ENCODE measurements at regions not wholly inside any gene's neighbourhood (a gene's known extent, or its start where the extent isn't known, plus 50 kb on each side); places are given as distances from the start of the nearest gene placed in this dataset.

DNA sequence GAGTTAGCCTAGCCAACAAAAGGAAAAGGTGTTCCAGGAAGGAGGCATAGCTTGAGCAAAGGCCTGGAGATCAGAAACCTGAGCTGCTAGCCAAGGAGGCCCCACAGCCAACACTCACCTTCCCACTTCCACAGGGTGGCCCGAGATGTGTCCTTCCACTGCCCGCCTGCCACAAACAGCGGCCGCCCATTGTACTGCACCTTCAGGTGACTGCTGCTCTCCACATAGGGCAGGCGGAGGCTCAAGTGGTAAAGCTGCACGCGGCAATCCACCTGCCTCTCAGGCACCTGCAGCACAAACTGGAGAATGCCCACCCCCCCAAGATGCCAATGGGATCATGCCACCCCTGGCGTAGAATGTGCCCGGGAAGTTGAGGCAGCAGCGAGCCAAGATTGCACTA is 111.5 kb downstream of the RMI2 start:
- Histone ChIP-seq H3K4me2 (ENCODE audit: unreplicated experiment) (no peak overlapping the region), H3K4me3 (no peak overlapping the region)
- in situ Hi-C loops (cut with MboI), result no loop called here

DNA sequence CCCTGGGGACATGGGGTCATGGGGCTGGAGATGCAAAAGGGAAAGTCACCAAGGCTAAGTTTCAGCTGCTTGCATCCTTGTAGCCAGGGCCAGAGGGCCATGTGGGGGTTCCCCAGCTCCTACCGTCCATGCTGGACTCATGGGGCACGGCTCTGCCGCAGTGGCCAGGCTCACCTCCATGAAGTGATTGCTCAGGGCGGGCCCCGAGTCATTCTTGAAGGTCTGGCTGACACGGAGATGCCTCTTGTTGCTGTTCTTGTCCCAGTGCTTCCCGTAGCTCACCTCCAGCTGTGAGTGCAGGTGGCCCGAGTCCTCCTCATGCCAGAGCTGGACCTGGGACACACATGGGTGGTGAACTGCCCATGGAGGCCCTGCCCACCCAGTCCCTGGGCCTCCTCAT is 114.5 kb downstream of the RMI2 start:
- WGBS, 2 experiments (ENCODE audit: low coverage in 1 of 2, low lambda C conversion rate in 2 of 2, missing lambda C conversion rate in 2 of 2), result 86 to 89% methylated on average over 8 of the region's 8 CpGs
- no peaks in the 10 kb centered on the region for H3K9me3 ChIP-seq (ENCODE audit: low read depth)
- H3K4me1 ChIP-seq (ENCODE audit: insufficient read depth), result no peaks in the 10 kb centered on the region
- no peaks in the 10 kb centered on the region; the same call in 1 of the 2 replicates for H3K27me3 ChIP-seq (replicated peaks; ENCODE audit: insufficient read depth)
- DNase-seq, result no peak
- H3K79me2 ChIP-seq (ENCODE audit: insufficient read depth), result no peaks in the 10 kb centered on the region
- no peak overlapping the region for H3K4me3 ChIP-seq
- no peaks in the 10 kb centered on the region for H3K36me3 ChIP-seq (ENCODE audit: low read depth)
- H3K27ac ChIP-seq, result no peak overlapping the region
- no peaks in the 10 kb centered on the region for H3F3A ChIP-seq (ENCODE audit: insufficient read depth)
- H2AFZ ChIP-seq, result no peak overlapping the region
- H3K9me2 ChIP-seq (ENCODE audit: insufficient read depth), result no peaks in the 10 kb centered on the region
- H4K20me1 ChIP-seq (ENCODE audit: insufficient read depth), result no peaks in the 10 kb centered on the region
- TF ChIP-seq EZH2phosphoT487 (IDR thresholded peaks at IDR 0.05; ENCODE audit: insufficient read depth, low read depth) (no peak), EZH2 (IDR thresholded peaks at IDR 0.05; ENCODE audit: insufficient read depth, poor library complexity, severe bottlenecking) (no peak)
- no peak overlapping the region for H3K9ac ChIP-seq
- no peak overlapping the region for H3K4me2 ChIP-seq (ENCODE audit: unreplicated experiment)
- in situ Hi-C loops (cut with MboI), result no loop called here

More for the DNA sequence above, 111.5 kb downstream of the RMI2 start:
- H3K79me2 ChIP-seq (ENCODE audit: insufficient read depth), result no peaks in the 10 kb centered on the region
- H3K9me2 ChIP-seq (ENCODE audit: insufficient read depth), result no peaks in the 10 kb centered on the region
- WGBS, 2 experiments (ENCODE audit: low coverage in 1 of 2, low lambda C conversion rate in 2 of 2, missing lambda C conversion rate in 2 of 2), result 87 to 88% methylated on average over 10 of the region's 10 CpGs
- H3K9me3 ChIP-seq (ENCODE audit: low read depth), result no peaks in the 10 kb centered on the region
- H3K27me3 ChIP-seq (replicated peaks; ENCODE audit: insufficient read depth), result 0 out of 2 replicates have a peak, but pooled peaks cover 3% of the 10 kb centered on the region
- no peak overlapping the region for H2AFZ ChIP-seq
- H4K20me1 ChIP-seq (ENCODE audit: insufficient read depth), result no peaks in the 10 kb centered on the region
- H3K36me3 ChIP-seq (ENCODE audit: low read depth), result no peaks in the 10 kb centered on the region
- H3K27ac ChIP-seq, result no peak overlapping the region
- no peak for DNase-seq
- H3K9ac ChIP-seq, result no peak overlapping the region
- no peaks in the 10 kb centered on the region for H3F3A ChIP-seq (ENCODE audit: insufficient read depth)
- TF ChIP-seq EZH2 (IDR thresholded peaks at IDR 0.05; ENCODE audit: insufficient read depth, poor library complexity, severe bottlenecking) (no peak), EZH2phosphoT487 (IDR thresholded peaks at IDR 0.05; ENCODE audit: insufficient read depth, low read depth) (no peak)
- no peaks in the 10 kb centered on the region for H3K4me1 ChIP-seq (ENCODE audit: insufficient read depth)

DNA sequence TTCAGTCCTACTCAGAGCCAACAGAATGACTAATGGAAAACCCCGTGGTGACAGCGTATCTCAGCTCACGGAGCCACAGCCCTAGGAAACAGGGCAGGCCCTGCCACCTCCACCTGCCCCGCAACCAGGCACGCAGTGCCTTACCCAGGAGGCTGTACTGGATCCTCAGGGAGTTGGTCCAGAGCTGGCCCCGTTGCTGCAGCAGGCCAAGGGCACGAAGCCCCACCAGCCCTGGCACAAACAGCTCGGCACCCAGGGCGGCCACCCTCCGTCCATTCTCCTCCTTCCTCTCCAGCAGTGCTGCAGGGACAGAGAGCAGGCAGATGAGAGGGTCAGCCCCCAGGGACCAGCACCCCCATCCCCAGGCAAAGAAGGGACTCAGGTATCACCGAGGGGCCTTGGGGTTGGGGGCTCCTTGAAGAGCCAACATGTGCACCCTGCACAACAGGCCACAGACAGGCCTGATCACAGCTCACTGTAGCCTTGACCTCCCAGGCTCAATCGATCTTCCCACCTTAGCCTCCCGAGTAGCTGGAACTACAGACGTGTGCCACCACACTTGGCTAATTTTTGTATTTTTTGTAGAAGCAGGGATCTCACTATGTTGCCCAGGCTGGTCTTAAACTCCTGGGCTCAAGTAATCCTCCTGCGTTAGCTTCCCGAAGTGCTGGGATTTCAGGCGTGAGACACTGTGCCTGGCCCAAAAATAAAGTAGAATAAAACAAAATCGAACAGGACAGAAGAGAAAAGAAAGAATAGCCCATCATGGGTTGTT is 115.7 kb downstream of the RMI2 start:
- Histone ChIP-seq H3K4me2 (ENCODE audit: unreplicated experiment) (no peak overlapping the region), H3K9me2 (ENCODE audit: insufficient read depth) (no peaks in the 10 kb centered on the region), H3K79me2 (ENCODE audit: insufficient read depth) (no peaks in the 10 kb centered on the region), H3F3A (ENCODE audit: insufficient read depth) (no peaks in the 10 kb centered on the region), H3K27me3 (replicated peaks; ENCODE audit: insufficient read depth) (peaks cover 4% of the 10 kb centered on the region; the same call in 1 of the 2 replicates), H2AFZ (no peak overlapping the region), H3K36me3 (ENCODE audit: low read depth) (no peaks in the 10 kb centered on the region), H4K20me1 (ENCODE audit: insufficient read depth) (no peaks in the 10 kb centered on the region), H3K4me3 (no peak overlapping the region), H3K9me3 (ENCODE audit: low read depth) (no peaks in the 10 kb centered on the region), H3K9ac (no peak overlapping the region), H3K4me1 (ENCODE audit: insufficient read depth) (no peaks in the 10 kb centered on the region), H3K27ac (no peak overlapping the region)
- whole genome bisulfite sequencing, 2 experiments (ENCODE audit: low coverage in 1 of 2, low lambda C conversion rate in 2 of 2, missing lambda C conversion rate in 2 of 2), result 71 to 74% methylated on average over 16 to 18 of the region's 18 CpGs
- DNase-seq, result no peak
- TF ChIP-seq EZH2 (IDR thresholded peaks at IDR 0.05; ENCODE audit: insufficient read depth, poor library complexity, severe bottlenecking), result no peak
- TF ChIP-seq EZH2phosphoT487 (IDR thresholded peaks at IDR 0.05; ENCODE audit: insufficient read depth, low read depth), result no peak
- in situ Hi-C loops (cut with MboI), result no loop called here

DNA sequence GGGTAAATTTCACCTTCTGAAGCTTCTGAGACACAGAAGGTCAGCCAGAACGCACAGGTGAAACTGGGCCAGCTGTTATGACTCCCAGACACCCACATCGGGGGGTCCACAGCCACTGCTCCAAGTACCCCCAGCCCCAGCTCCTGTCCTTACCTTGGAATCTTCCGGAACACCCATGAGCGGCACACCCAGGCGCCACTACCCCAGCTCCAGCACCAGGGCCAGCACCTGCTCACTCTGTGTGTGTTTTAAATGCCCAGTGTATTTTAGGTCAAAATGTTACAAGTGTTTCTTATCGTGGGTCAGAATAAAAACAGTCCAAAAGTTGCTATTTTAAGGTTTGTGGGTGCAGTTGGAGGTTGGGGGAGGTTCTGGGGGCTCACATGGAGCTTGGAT is 116.3 kb downstream of the RMI2 start:
- H3K9ac ChIP-seq, result no peak overlapping the region
- H3K27me3 ChIP-seq (replicated peaks; ENCODE audit: insufficient read depth), result peaks cover 4% of the 10 kb centered on the region; the same call in 1 of the 2 replicates
- H4K20me1 ChIP-seq (ENCODE audit: insufficient read depth), result no peaks in the 10 kb centered on the region
- no peaks in the 10 kb centered on the region for H3F3A ChIP-seq (ENCODE audit: insufficient read depth)
- no peak overlapping the region for H2AFZ ChIP-seq
- H3K27ac ChIP-seq, result no peak overlapping the region
- DNase-seq, result no peak
- H3K36me3 ChIP-seq (ENCODE audit: low read depth), result no peaks in the 10 kb centered on the region
- H3K9me2 ChIP-seq (ENCODE audit: insufficient read depth), result no peaks in the 10 kb centered on the region
- WGBS, 2 experiments (ENCODE audit: low coverage in 1 of 2, low lambda C conversion rate in 2 of 2, missing lambda C conversion rate in 2 of 2), result 65 to 69% methylated on average over 6 of the region's 6 CpGs
- TF ChIP-seq EZH2phosphoT487 (IDR thresholded peaks at IDR 0.05; ENCODE audit: insufficient read depth, low read depth), result no peak
- no peak for TF ChIP-seq EZH2 (IDR thresholded peaks at IDR 0.05; ENCODE audit: insufficient read depth, poor library complexity, severe bottlenecking)
- H3K4me2 ChIP-seq (ENCODE audit: unreplicated experiment), result no peak overlapping the region
- H3K4me3 ChIP-seq, result no peak overlapping the region
- H3K79me2 ChIP-seq (ENCODE audit: insufficient read depth), result no peaks in the 10 kb centered on the region
- H3K4me1 ChIP-seq (ENCODE audit: insufficient read depth), result no peaks in the 10 kb centered on the region
- no peaks in the 10 kb centered on the region for H3K9me3 ChIP-seq (ENCODE audit: low read depth)
- in situ Hi-C loops (cut with MboI), result no loop called here
